Endothelial cell of umbilical vein (primary cell): ENCODE measurements at regions not wholly inside any gene's neighbourhood (a gene's known extent, or its start where the extent isn't known, plus 50 kb on each side); places are given as distances from the start of the nearest gene placed in this dataset.

Experiments
- BruUV-seq: library from RNA; stranded (reverse); fragments of 400-500 nt; replicated peaks from 2 replicates; lab custom pipeline; 2021; lab: Mats Ljungman, UMichigan
- CTCF ChIA-PET: fragments of 300-600, 350-600 bp; sonication (Branson Sonifier 250); formaldehyde crosslinking; loops from one replicate; lab custom pipeline; 2021; ENCODE audit warnings: antibody characterized with exemption, inconsistent platforms; lab: Charles Lee
- POLR2A ChIA-PET: fragments of 300-600, 350-600 bp; sonication (Branson Sonifier 250); formaldehyde crosslinking; loops from one replicate; lab custom pipeline; 2021; ENCODE audit warnings: antibody characterized with exemption, inconsistent platforms; lab: Charles Lee
- DNase-seq: peaks from one replicate; pipeline ENCODE4 v3.0.0-alpha.2; 2011; ENCODE audit warnings: low read depth, low spot score
- FAIRE-seq: peaks from 2 replicates; lab custom pipeline; 2011; peaks lifted over from hg19 to GRCh38; lab: Jason Lieb, UNC
- H2AFZ ChIP-seq: 2 replicates; pipeline ENCODE4 v1.6.0; 2012; ENCODE audit warnings: low read depth, low read length, control low read depth, inconsistent platforms
- H3K27ac ChIP-seq: 2 replicates; pipeline ENCODE4 v1.5.1; 2011; ENCODE audit warnings: low read depth, mild to moderate bottlenecking, control low read depth, low read length, moderate library complexity; ENCODE audit not compliant: insufficient read depth
- H3K27me3 ChIP-seq, 2 experiments: 2 replicates each; pipeline versions ENCODE4 v1.6.0 to v1.6.1; 2011; ENCODE audit warnings: low read length in 2 of 2, mixed read lengths in 1 of 2; ENCODE audit not compliant: control insufficient read depth in 2 of 2, insufficient read depth in 2 of 2
- H3K36me3 ChIP-seq, 2 experiments: 2 replicates in 1 of 2; 3 replicates in 1 of 2; pipeline ENCODE4 v1.5.1; 2011; ENCODE audit warnings: low read length in 2 of 2, mild to moderate bottlenecking in 1 of 2, moderate library complexity in 1 of 2; ENCODE audit not compliant: control insufficient read depth in 2 of 2, insufficient read depth in 2 of 2; ENCODE audit errors: extremely low read depth in 1 of 2
- H3K4me1 ChIP-seq: 3 replicates; pipeline ENCODE4 v1.5.1; 2011; ENCODE audit warnings: mild to moderate bottlenecking, low read length; ENCODE audit not compliant: control insufficient read depth, insufficient read depth; ENCODE audit errors: extremely low read depth
- H3K4me2 ChIP-seq: 2 replicates; pipeline ENCODE4 v1.6.1; 2011; ENCODE audit warnings: low read length, control low read depth, mixed read lengths; ENCODE audit not compliant: insufficient read depth
- H3K4me3 ChIP-seq, 3 experiments: fragments of 200-600 bp in 1 of 3; sonication (generic), shearing (Covaris generic) in 1 of 3; replicated peaks in 1 of 3; 2 replicates each; pipeline ENCODE4 v1.5.1; 2011 to 2016; ENCODE audit warnings: control low read depth in 3 of 3, low read length in 3 of 3, mild to moderate bottlenecking in 2 of 3, inconsistent platforms in 1 of 3, low read depth in 1 of 3, moderate library complexity in 1 of 3; ENCODE audit not compliant: insufficient read depth in 1 of 3
- H3K79me2 ChIP-seq: 2 replicates; pipeline ENCODE4 v1.6.0; 2012; ENCODE audit warnings: low read length, inconsistent platforms; ENCODE audit not compliant: control insufficient read depth, insufficient read depth
- H3K9ac ChIP-seq: replicated peaks from 2 replicates; pipeline ENCODE3; 2011; ENCODE audit warnings: low read length, control low read depth; ENCODE audit not compliant: insufficient read depth; ENCODE audit errors: extremely low read depth
- H3K9me1 ChIP-seq: replicated peaks from 3 replicates; pipeline ENCODE4 v1.6.0; 2011; ENCODE audit warnings: mild to moderate bottlenecking, low read length; ENCODE audit not compliant: control insufficient read depth, insufficient read depth; ENCODE audit errors: extremely low read depth
- H3K9me3 ChIP-seq: replicated peaks from 2 replicates; pipeline ENCODE4 v1.5.1; 2012; ENCODE audit warnings: low read length, inconsistent platforms; ENCODE audit not compliant: control insufficient read depth, insufficient read depth
- H4K20me1 ChIP-seq: replicated peaks from 2 replicates; pipeline ENCODE3; 2011; ENCODE audit warnings: mild to moderate bottlenecking, low read length; ENCODE audit not compliant: control insufficient read depth, insufficient read depth; ENCODE audit errors: extremely low read depth
- CTCF ChIP-seq, 2 donors: IDR thresholded peaks; 1 replicate in 1 of 2; 2 replicates in 1 of 2; pipeline ENCODE4 v1.5.1; 2011; ENCODE audit warnings: low read length in 2 of 2, mild to moderate bottlenecking in 2 of 2, moderate library complexity in 2 of 2, control low read depth in 1 of 2, inconsistent platforms in 1 of 2, low read depth in 1 of 2; ENCODE audit not compliant: insufficient read depth in 1 of 2; ENCODE audit errors: extremely low read depth in 1 of 2
- EZH2 ChIP-seq: IDR thresholded peaks from 2 replicates; pipeline ENCODE4 v1.6.1; 2012; ENCODE audit warnings: borderline replicate concordance, low read depth, mild to moderate bottlenecking, moderate library complexity, low read length, inconsistent platforms; ENCODE audit not compliant: severe bottlenecking
- FOS ChIP-seq: IDR thresholded peaks from 2 replicates; pipeline ENCODE4 v1.6.1; 2011; ENCODE audit warnings: mild to moderate bottlenecking, low read length, moderate library complexity, borderline replicate concordance; ENCODE audit not compliant: insufficient read depth
- GATA2 ChIP-seq: IDR thresholded peaks from 2 replicates; pipeline ENCODE4 v1.7.0; 2011; ENCODE audit warnings: low read depth, mild to moderate bottlenecking, moderate library complexity, mixed read lengths, low read length; ENCODE audit not compliant: insufficient read length, insufficient read depth
- JUN ChIP-seq: IDR thresholded peaks from 2 replicates; pipeline ENCODE4 v1.6.1; 2011; ENCODE audit warnings: borderline replicate concordance, low read depth; ENCODE audit not compliant: insufficient read length, insufficient read depth
- MYC ChIP-seq: IDR thresholded peaks from one replicate; pipeline ENCODE4 v1.6.1; 2011; ENCODE audit warnings: mild to moderate bottlenecking, low read depth, low read length
- POLR2A ChIP-seq: IDR thresholded peaks from 2 replicates; pipeline ENCODE4 v1.6.1; 2012; ENCODE audit warnings: low read depth, mild to moderate bottlenecking, control low read depth, low read length
- POLR2AphosphoS5 ChIP-seq: IDR thresholded peaks from 2 replicates; pipeline ENCODE4 v1.6.1; 2012; ENCODE audit warnings: low read depth, mild to moderate bottlenecking, control low read depth, low read length, moderate library complexity; ENCODE audit not compliant: insufficient read depth
- dilution Hi-C: fragments of 300-500 bp; cut with MboI; formaldehyde crosslinking; loops from one replicate; pipeline ENCODE4 v1.15.0; 2019; ENCODE audit warnings: low sequenced_read_pairs; ENCODE audit not compliant: extremely low pct_ligation_motif_present
- intact Hi-C: fragments of 100-400 bp; cut with micrococcal nuclease; formaldehyde crosslinking; loops from one replicate; pipeline ENCODE4 v1.10.0; 2022
- TF ChIP-seq, protein P1 (sequence below): IDR thresholded peaks from 2 replicates; pipeline ENCODE4 v1.6.1; 2011; ENCODE audit not compliant: insufficient read depth, insufficient read length

DNA sequence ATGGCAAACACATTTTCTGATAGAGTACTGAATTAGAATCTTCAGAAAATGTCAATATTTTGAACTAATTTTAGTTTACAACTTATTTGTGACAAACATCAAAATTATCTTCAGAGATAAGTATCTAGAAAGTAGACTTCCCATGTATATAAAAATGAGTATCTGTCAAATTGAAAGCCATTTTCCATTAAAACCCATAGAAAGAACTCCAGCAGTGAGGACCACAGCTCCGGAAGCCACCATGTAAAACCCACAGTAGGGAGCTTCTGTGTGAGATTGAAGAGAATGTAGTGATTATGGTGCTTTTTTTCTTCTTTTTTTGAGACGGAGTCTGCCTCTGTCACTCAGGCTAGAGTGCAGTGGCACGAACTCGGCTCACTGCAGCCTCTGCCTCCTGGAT, 687.0 kb downstream of the TYW1 start:
- H3K9ac ChIP-seq, result no peak overlapping the region
- no peaks in the 10 kb centered on the region for H3K36me3 ChIP-seq
- no peaks in the 10 kb centered on the region for H3K9me1 ChIP-seq
- TF ChIP-seq GATA2, result no peak
- TF ChIP-seq JUN, result no peak
- no peak overlapping the region for H2AFZ ChIP-seq
- dilution Hi-C loops (no loop called here), intact Hi-C loops (no loop called here)
- ChIA-PET POLR2A (no interaction called here), CTCF (no interaction called here)
- DNase-seq (no peak), FAIRE-seq (no peak)
- H3K4me3 ChIP-seq, result no peak overlapping the region
- H3K9me3 ChIP-seq, result no peaks in the 10 kb centered on the region
- H3K27me3 ChIP-seq, result no peaks in the 10 kb centered on the region
- H3K4me2 ChIP-seq, result no peak overlapping the region
- no peaks in the 10 kb centered on the region for H4K20me1 ChIP-seq
- no TSS peak for BruUV-seq
- no peaks in the 10 kb centered on the region for H3K79me2 ChIP-seq
- no peak overlapping the region for H3K27ac ChIP-seq
- H3K4me1 ChIP-seq, result no peaks in the 10 kb centered on the region

GRCh38 chr7:67690700-67691099, 694.1 kb downstream of the TYW1 start:
- no peaks in the 10 kb centered on the region for H3K79me2 ChIP-seq
- no peaks in the 10 kb centered on the region for H4K20me1 ChIP-seq
- dilution Hi-C loops (no loop called here), intact Hi-C loops (no loop called here)
- H3K4me3 ChIP-seq, result no peak overlapping the region
- no peak overlapping the region for H3K27ac ChIP-seq
- FAIRE-seq, result no peak
- no peaks in the 10 kb centered on the region for H3K27me3 ChIP-seq
- no peaks in the 10 kb centered on the region for H3K4me1 ChIP-seq
- no peak overlapping the region for H3K4me2 ChIP-seq
- TF ChIP-seq, protein P1, sequence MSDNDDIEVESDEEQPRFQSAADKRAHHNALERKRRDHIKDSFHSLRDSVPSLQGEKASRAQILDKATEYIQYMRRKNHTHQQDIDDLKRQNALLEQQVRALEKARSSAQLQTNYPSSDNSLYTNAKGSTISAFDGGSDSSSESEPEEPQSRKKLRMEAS, result no peak
- TF ChIP-seq POLR2AphosphoS5 (no peak), MYC (no peak), FOS (no peak), CTCF (IDR thresholded peaks at IDR 0.05; ENCODE audit: extremely low read depth in 1 of 2, insufficient read depth in 1 of 2, low read depth in 1 of 2, low read length in 2 of 2) (no peak), EZH2 (no peak), POLR2A (no peak), GATA2 (no peak), JUN (no peak)
- no peak overlapping the region for H3K9ac ChIP-seq
- H3K9me3 ChIP-seq, result peaks cover 3% of the 10 kb centered on the region
- POLR2A ChIA-PET, result no interaction called here
- CTCF ChIA-PET, result no interaction called here
- no peak overlapping the region for H2AFZ ChIP-seq
- BruUV-seq, result no TSS peak
- H3K36me3 ChIP-seq, result no peaks in the 10 kb centered on the region
- no peak for DNase-seq
- no peaks in the 10 kb centered on the region for H3K9me1 ChIP-seq
